CD4-positive, alpha-beta T cell treated with Interferon alpha-2 for 1 hour (primary cell): ENCODE measurements at regions not wholly inside any gene's neighbourhood (a gene's known extent, or its start where the extent isn't known, plus 50 kb on each side); places are given as distances from the start of the nearest gene placed in this dataset.
A peak's percentile ranks its signal among the peaks of the same experiment; 100 is the strongest.
"Not testable (repeated sequence)": the region's sequence is repeated elsewhere in the genome, so short reads cannot be mapped to it uniquely, and the experiment has no call there.

Experiments used
- DNase-seq, 2 donors: peaks; one replicate each; pipeline ENCODE4 v3.0.0-alpha.2; 2020 to 2022

GRCh38 chr1:244301595-244302130, 150.0 kb downstream of the ADSS2 start:
- DNase-seq, result no peak

- no peak for DNase-seq
Observed at GRCh38 chr1:244302876-244303609, 148.7 kb downstream of the ADSS2 start.

- DNase-seq, result no peak
Observed at GRCh38 chr1:244303610-244303969, 148.1 kb downstream of the ADSS2 start.

DNA sequence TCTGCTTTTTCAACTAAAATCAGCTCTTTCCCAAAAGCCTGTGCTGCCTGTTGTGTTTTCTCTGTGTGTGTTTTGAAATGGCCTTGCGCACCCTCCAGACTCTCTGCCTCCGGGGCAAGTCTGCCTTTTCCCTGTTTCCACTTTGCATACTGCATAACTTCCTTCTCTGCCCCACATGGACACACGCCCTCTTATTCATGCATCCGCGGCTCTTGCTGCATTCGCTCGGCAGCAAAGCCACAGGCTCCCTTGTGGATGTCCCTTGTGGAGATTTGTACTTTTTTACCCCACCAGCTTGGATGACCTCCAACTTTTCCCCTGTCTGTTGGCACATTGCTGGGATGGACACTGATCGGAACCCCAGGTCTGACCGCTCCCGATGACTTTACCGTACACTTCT, 147.6 kb downstream of the ADSS2 start:
- DNase-seq, result no peak

DNA sequence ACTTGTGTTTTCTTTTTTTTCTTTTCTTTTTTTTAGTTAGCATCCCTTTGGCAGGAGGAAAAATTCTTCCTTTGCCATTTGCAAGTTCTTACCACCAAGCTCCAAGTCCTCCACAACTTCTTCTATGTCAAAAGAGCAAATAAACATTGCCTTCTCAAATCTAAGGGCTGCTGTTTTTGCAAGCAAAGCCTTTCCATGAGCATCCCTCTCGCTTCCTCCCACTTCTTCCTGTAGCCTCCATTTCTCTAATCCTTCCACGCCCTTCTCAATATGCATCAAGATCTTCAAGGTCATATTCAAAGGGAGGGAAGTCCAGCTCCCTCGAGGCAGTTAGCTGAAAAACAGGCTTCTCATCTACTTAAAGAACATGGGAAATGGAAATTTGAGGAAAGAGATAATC, 147.1 kb downstream of the ADSS2 start:
- no peak for DNase-seq

DNA sequence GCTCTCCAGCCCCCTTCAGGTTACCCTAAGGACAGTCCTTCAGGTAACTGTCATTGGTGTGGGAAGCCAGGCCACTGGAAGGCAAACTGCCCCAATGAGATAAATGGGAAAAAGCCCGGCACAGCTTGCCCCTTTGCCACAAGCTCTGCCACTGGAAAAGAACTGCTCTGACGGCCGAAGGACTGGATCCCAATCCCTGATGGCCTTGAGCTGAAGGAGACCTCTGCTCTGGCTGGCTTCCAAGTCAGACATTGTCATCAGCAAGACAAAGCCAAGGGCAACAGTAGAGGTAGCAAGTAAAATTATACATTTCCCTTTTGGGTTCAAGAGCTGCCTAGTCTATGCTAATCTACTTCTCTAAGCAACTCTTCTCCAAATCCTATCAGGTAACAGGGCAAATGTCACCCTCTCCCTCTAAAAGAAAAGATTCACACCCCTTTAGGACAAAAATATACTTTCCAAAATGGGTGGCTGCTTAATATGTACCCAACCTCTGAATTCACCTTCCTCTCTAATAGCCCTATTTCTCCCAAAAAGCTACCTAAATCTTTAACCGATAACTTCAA, 145.8 kb downstream of the ADSS2 start:
- no peak for DNase-seq

- DNase-seq, result no peak
Observed at GRCh38 chr1:244306544-244306943, 145.2 kb downstream of the ADSS2 start.

DNA sequence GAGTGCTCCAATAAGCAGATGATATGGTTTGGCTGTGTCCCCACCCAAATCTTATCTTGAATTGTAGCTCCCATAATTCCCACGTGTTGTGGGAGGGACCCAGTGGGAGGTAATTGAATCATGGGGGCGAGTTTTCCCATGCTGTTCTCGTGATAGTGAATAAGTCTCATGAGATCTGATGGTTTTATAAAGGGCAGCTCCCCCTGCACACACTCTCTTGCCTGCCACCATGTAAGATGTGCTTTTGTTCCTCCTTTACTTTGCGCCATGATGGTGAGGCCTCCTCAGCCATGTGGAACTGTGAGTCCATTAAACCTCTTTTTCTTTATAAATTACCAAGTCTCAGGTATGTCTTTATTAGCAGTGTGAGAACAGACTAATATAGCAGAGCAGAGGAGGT, 142.5 kb downstream of the ADSS2 start:
- not testable (repeated sequence) for DNase-seq

- DNase-seq, result no peak
Observed at GRCh38 chr1:244311784-244312532, 139.8 kb downstream of the ADSS2 start.

DNA sequence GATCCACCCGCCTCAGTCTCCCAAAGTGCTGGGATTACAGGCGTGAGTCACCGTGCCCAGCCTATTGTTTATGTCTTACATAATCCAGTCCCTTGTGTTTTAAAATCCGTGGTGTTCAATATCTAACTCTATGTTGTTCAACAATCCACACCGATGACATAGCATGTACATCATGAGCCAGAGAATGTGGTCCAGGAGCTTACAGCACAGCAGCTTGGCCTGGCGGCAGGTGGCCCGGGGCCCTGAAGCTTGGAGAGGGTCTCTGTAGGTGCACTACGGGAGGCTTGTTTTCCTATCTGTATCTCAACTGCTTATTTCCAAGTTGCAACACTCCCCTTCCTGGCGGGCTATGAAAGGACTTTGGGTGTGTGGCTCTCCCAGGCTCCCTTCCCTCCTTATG, 138.4 kb downstream of the ADSS2 start:
- DNase-seq, result no peak

GRCh38 chr1:244314921-244315559, 136.7 kb downstream of the ADSS2 start:
- DNase-seq, result no peak

DNA sequence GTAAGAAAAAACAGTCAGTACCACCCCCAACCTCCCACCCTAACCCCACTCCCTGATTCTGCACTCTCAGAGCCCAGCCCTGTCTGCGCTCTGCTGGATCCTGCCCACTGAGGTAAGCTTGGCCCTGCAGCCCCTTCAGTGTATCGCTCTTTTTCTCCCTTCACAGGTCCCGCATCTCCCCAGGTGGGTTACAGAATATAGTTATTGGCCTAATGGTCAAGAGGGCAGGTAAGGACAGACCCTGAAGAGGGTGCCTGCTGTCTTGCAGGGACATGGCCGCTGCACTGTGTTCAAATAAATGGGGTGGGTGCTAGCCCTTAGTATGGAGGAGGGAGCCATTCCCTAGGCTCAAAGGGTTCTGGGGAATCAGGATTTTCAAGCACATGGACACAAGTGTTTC, 135.7 kb downstream of the ADSS2 start:
- no peak for DNase-seq

DNA sequence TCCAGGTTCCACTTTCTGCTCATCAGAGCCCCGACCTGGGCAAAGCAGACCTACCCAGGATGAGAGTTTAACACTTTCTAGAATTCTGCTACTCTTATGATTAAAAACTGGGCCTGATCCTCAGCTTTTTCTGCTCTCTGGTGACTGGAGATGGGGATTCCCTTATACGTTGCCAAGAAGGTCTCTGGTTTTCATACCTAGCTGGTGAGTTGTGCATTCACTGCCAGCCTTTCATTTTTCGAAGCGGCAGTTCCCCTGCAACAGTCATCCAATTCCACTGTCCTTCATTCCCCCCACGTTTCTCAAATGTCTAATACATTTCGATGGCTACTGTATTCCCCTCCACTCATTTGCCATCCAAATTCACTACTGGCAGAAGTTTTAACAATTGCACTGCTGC, 135.3 kb downstream of the ADSS2 start:
- no peak for DNase-seq

DNA sequence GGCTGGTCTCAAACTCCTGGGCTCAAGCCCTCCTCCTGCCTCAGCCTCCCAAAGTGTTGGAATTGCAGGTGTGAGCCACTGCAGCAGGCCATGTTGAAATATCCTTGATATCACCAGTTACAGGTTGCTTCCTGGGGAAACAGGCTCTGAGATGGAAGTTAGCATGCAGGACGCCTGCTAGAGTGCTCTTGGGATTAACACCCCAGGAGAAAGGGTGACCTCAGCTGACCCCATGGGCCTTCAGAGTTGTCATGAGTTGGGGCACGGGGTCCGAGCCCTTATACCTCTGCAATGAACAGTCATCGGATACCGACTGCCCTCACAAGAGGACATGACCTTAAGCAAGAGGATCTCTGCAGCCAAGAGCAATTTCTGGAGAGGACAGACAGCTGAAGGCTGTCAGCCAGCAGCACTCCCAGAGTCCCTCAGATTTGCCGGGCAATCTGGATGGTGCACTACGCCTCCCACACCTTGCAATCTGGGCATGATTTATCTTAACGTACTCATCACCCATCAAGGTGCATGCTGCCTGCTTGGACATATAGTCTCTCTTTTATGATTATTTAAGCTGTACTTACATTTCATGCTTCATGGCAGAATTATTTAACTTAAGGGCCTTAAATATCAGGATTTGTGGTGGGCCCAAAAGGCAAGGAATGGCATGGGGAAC, 134.6 kb downstream of the ADSS2 start:
- DNase-seq, result no peak

DNA sequence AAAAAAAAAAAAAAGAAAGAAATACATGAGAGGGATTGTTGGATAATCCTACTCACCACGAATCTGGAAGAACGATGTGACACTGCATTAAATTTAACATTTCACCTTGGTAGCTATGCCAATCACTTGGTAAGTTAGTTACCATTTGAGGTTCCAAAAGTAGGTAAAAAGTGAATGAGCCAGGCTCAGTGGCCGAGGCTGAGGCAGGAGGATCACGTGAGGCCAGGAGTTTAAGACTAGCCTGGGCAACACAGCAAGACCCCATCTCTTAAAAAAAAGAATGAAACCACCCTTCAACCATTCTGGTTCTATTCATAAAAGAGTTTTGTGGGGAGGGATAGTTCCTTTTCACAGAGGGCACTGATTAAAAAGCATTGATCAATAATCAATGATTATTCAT, 133.6 kb downstream of the ADSS2 start:
- DNase-seq, result no peak

DNA sequence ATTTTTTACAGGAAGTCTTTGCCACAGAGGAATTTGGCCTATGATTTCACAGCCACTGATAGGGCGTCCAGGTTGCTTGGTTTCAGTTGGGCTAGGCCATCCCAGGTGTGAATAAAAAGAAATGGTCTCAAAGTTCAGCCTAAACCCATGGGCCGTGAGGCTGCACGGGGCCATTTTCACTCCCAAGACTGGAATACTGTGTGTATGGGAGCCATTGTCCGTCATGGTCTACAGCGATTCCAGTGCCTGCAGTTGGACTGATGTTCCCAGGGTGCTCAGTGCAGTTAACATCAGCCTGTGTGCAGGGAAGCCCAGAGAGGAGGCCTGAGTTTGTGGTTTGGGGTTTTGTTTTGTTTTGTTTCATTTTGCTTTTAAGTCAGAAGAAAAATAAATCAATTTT, 133.2 kb downstream of the ADSS2 start:
- peak in 1 of 2 donors; percentile 21 for DNase-seq

DNA sequence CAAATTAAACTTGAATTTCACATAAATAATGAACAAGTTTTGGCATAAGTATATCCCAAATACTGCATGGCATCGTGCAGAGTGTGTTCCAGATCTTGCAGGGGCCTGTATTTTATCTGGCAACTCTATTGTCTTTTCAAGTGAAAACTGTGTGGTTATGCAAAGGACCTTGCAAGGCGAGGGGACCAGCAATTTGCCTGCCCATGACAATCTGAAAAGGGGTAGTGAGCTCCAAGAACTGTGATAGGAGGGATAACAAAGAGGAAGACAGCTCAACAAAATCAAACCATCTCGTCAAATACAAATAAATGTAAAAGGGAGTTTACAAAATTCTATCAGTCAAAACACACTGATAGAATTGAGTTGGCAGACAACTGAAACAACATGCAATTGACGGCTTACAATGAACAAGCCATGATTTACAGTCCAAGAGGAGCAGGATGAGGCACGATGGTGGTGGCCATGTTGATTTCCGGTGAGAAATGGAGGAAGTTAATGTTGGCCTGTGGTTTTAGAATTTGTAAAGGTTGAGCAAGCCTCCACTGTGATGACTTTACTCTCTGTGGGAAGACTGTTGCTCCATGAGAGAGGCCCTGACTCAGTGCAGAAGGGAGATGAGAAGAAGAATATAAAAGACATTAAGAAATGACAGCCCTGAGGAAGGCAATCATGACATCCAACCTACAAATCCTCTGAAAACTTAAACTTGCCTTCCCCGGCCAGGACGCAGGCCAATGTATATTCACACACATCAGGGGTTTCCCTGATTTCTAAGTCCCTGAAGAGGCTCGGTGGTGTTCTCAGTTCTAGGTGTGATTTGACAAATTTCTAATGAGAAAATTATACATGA, 132.2 kb downstream of the ADSS2 start:
- peak; percentile 62 to 63 for DNase-seq

GRCh38 chr1:244322181-244322580, 129.5 kb downstream of the ADSS2 start:
- no peak for DNase-seq

- peak; percentile 46 to 68 for DNase-seq
Observed at GRCh38 chr1:244322791-244323521, 128.8 kb downstream of the ADSS2 start.

DNA sequence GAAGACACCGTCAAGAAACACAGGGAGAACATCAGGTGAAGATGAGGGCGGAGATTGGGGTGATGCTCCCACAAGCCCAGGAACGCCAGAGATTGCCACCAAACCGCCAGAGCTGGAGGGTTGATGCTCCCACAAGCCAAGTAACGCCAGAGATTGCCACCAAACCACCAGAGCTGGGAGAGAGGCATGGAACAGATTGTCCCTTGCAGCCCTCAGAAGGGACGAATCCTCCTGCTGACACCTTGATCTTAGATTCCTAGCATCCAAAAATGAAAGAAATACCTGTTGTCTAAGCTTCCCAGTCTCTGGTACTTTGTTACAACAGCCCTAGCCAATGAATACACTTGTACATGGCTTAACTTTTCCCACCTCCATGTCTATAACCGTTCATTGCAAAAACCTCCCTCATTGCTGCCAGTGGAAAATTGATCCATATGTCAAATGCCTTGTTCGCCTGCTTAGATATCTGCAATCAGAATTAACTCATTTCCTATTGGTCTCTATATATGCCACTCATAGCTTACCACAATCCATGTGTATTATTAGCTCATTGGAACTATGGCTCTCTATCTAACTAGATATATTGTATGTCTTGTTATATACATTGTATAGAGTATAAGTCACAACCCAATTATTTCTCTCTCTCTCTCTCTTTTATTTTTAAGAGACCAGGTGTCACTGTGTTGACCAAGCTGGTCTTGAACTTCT, 127.4 kb downstream of the ADSS2 start:
- peak in 1 of 2 donors; percentile 23 for DNase-seq
